GM11168 (cell line): ENCODE measurements at regions not wholly inside any gene's neighbourhood (a gene's known extent, or its start where the extent isn't known, plus 50 kb on each side); places are given as distances from the start of the nearest gene placed in this dataset.
"Not testable (repeated sequence)": the region's sequence is repeated elsewhere in the genome, so short reads cannot be mapped to it uniquely, and the experiment has no call there.

Experiments
- in situ Hi-C: fragments of 300-500 bp; cut with MboI; formaldehyde crosslinking; loops from one replicate; pipeline ENCODE4 v1.12.0; 2022; ENCODE audit warnings: low sequenced_read_pairs; ENCODE audit not compliant: unreplicated experiment

DNA sequence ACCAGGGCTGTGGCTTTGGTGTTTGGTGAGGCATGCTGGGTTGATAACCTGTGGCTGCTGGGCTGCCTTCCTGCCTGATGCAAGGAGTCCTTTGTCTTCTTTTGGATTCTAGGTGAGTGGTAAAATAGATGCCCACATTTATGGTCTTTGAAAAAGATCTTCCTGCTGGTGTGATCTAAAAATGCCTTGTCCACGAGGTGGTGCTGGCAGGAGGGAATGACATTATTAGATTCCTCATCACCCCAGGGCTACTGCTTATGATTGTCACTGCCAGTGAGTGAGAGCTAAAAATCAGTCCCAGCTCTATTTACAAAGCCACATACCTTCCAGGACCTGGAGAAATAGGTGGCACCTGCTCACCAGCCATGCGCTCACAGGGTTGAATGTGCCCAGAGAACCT, 355.5 kb upstream of the ROPN1 start:
- in situ Hi-C loops, result loop anchor here (10.0 to 25.0 kb wide), 2 partner anchors 117 to 340 kb away; no protein-coding TSS in a partner anchor

DNA sequence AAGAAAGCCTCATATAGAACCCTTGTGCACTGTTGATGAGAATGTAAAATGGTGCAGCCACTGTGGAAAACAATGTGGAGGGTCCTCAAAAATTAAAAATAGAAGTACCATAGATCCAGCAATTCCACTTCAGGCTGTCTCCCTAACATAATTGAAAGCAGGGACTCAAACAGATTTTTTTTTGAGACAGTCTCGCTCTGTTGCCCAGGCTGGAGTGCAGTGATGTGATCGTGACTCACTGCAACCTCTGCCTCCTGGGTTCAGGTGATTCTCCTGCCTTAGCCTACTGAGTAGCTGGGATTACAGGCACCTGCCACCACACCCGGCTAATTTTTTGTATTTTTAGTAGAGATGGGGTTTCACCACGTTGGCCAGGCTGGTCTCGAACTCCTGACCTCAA, 356.6 kb upstream of the ROPN1 start:
- in situ Hi-C loops, result loop anchor here (10.0 to 25.0 kb wide), 2 partner anchors 116 to 339 kb away; no protein-coding TSS in a partner anchor

DNA sequence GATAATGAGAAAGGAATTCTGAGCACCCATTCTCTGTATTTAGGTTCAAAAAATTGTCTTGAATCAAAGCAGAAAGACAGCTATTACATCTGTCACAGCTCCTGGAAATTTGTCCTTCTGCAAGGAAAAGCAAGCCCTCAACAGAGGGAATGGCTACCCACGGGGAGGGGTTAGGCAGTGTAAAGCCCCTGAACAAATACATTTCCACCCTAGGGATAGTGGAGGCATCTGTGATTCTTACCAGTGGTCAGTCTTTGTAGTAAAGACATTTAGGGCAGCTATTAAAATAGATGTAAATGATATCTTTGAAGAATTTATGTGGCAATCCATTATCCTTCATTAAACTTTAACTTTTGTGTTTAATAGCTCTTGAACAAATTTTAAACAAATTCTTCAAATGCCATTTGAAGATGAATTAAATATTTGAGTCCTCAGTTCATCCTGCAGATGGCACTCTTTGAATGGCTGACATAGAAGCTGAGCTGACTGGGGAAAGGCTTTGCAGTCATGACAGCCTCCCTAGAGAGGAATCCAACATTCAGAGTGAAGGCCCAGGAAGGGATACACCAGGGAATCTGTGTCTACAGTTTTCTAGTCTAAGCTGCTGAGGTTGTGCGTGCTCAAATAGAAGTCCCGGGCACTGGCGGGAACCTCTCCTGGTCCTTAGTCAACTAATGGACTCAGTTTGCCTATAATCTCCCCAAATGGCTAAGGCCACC, 359.7 kb upstream of the ROPN1 start:
- in situ Hi-C loops, result no loop called here

DNA sequence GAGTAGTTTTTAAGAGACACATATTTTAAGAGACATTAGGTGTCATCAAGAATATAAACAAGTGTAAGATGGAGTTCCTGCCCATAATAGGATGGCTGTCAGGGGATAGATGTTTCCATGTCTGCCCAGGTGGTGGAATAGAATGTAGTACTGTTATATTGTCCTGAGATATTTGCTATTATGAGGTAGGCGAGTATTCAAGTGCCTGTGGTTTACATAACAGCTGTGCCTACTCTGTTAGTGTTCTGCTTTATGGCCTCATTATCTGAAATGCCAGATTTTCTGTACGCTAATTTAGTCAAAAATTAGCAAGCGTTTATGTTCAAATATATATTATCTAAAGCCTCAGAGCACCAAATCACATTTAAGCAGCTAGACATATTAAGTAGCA, 360.2 kb upstream of the ROPN1 start:
- in situ Hi-C loops, result no loop called here

DNA sequence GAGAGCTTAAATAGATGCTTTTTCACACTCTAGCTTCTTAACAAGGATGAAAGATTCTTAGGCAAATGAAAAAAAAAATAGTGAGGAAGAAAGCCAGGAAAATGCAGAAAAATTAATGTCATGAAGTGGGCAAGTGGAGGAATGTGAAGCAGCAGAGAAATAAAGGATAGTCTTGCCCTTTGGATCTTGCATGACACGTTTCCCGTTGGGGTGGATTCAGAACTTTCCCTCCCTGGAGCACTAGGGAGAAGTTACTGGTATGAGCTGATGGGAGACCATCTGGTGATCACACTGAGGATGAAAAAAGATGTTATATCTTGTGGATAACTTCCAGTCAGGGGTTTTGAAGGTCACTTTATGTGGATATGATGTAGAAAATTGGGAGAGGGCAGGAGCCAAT, 361.8 kb upstream of the ROPN1 start:
- in situ Hi-C loops, result no loop called here

DNA sequence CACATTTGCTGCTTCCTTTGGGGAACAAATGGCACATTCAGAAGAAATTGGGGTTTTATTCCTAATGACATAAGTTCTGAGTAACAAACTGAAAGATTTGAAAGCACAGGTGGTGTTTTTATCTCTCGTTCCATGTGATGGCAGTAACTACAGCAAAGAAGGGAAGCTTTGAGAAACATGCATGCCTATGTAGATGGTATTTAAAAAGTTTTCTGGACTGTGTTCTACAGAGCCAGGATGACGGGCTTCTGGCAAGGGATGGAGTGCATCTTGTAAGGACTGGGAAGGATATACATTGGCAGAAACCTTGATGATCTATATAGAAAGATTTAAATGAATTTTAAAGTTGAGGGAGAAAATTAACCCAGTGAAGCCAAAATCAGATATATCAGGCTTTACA, 362.2 kb upstream of the ROPN1 start:
- in situ Hi-C loops, result no loop called here

DNA sequence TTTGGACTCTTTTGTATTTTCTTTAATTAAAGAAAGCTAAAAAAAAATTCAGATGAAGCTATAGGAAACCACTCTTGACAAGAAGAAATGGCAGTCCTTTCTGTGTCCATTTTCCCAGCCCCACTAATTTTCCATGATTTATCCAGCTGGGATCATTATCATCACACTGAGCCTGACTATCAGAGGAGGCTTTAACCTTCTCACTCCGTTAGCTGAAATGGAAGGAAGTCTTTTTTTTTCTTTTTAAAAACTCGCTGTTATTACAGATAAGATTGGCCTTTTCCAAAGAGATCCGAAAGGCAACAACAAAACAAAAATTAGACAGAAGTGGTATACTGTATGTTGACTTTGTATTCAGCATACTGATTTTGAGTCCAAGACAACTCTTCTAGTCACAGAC, 366.2 kb upstream of the ROPN1 start:
- in situ Hi-C loops, result no loop called here

DNA sequence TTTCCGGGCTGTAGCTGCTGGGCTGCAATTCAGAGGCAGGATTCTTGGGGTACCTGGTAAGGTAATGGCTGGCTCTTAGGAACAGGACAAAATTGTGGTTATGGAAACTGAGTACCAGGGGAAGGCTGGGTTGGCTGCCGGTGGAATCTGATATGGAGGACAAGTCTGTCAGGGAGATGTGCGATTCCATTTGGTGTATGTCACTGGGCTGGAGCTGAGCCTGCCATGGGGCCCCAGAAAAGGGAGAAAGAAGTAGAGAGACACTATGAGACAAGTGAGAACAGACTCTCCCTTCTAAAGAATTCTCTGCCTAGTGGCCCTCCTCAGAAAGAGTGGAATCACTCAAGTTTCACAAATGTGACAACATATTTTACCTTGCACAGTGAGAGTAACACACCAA, 368.2 kb upstream of the ROPN1 start:
- in situ Hi-C loops, result no loop called here

DNA sequence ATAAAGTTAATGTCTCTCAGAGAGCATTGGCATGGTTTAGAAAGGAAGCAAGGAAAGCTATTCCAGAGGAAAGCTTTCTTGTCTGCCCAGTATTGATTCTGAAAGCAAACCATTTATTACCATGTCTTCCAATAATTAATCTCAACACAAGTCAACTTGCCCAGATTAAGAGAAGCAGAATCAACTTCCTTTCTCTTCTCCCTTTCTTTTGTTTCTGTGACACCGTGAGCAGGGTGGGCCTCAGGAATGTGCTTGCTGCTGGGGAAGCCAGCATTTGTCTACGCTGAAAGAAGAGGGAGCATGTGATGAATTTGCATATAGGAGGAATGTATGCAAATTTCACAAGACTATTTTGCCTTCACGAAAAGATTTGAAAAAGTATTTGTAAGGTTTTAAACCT, 368.6 kb upstream of the ROPN1 start:
- in situ Hi-C loops, result no loop called here

DNA sequence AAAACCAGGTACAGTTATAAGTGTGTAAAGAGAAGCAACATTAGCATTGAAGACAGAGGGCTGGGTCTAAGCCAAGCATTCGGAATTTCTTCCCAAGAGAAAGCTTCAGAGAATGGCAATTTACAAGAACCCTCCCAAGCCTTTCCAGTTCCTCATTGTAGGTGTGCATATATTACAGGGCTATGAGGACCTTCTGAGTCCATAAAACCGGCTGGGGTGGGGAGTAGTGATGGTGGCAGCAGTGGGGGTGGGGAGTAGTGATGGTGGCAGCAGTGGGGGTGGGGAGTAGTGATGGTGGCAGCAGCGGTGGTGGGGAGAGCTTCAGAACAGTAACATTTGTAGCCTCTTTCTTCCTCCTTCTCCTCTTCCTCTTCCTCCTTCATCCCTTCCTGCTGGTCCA, 368.7 kb upstream of the UMPS start:
- in situ Hi-C loops, result no loop called here

DNA sequence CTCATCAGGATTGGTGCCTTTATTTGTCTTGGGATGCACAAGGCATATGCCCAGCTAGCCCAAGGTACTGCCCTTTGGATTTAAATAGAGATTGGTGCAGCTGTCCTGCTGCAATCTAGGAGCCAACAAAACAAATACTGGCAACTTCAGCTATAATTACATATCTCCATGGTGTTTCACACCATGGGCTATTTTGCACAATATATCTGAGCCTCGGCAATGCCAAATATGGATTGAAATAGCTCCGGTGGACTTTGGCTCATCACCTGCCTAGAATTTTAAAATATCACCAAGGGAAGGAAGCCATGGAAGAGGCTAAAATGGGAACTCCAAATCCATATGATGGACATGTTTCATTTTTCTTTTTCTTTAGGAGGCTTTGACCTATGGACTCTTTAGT, 367.8 kb upstream of the UMPS start:
- in situ Hi-C loops, result no loop called here

DNA sequence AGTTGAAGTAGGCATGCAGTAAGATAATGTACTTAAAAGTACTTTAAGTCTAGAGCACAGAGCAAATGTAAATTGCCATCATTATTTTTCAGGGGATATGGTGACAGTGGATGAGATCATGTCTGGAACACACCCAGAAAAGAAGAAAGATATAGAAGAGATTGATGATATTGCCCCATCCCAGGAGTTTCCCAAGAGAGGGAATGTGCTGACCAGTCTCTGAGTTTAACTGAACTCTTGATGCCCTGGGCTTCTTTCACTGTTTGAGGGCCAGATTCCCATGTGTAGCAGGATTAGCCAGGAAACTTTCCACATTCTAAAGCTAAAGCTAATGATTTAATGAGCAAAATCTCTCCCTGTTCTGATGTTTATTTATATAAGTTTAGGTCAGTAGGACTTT, 366.8 kb upstream of the UMPS start:
- in situ Hi-C loops, result no loop called here

DNA sequence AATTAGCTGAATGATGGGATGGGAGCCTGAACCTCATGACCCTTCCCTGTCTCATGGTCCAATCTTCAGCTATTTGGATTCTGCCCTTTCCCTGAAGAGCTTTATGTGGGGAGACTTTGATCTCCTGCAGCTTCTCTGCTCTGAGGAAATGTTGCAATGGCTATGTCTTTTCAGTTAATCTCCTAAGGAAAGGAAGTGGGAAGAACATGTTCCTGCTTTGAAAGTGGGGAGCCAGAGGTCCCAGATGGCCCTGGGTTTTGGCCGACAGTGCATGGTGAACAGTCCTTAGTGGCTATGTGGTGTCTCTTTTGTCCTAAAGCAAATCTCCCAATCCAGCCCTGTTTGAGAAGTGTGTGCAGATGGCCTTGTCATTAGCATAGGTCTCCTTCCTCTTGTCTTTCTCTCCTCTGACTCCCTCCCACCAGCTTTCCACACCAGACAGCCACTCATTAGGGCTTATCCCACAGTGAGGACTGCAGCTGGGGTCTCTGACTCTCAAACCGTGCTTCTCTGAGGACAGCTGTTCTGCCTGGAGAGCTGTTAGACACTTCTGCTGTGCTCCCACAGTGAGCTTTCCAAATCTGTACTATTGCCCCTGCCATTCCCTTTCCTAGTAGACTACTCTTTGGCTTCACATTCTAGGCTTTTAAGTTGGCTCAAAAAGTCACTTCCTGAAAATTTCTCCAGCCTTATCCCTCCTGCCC, 365.8 kb upstream of the UMPS start:
- in situ Hi-C loops, result no loop called here

DNA sequence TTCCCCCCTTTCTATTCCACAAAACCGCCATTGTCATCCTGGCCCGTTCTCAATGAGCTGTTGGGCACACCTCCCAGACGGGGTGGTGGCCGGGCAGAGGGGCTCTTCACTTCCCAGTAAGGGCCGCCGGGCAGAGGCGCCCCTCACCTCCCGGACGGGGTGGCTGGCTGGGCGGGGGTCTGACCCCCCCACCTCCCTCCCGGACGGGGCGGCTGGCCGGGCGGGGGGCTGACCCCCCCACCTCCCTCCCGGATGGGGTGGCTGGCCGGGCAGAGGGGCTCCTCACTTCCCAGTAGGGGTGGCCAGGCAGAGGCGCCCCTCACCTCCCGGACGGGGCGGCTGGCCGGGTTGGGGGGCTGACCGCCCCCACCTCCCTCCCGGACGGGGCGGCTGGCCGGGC, 363.6 kb upstream of the UMPS start:
- in situ Hi-C loops, result not testable (repeated sequence)

DNA sequence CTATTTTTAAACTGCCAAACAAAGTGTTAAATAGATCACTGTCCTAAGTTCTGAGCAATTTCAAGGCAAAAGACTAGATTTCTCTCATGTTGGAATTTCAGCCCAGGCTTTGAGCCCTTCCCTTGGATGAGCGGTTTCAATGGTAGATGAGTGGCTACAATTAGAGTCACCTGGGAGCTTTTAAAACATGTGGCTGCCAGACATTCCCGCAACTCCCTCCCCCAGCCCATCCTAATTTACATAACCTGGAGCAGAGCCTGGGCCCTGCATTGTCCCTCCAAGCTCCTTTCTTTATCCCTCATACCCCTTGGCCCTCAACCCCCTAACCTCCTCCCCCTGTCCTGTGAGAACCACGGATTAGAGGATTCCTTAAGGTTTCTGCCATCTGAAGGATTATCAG, 357.5 kb upstream of the UMPS start:
- in situ Hi-C loops, result no loop called here

DNA sequence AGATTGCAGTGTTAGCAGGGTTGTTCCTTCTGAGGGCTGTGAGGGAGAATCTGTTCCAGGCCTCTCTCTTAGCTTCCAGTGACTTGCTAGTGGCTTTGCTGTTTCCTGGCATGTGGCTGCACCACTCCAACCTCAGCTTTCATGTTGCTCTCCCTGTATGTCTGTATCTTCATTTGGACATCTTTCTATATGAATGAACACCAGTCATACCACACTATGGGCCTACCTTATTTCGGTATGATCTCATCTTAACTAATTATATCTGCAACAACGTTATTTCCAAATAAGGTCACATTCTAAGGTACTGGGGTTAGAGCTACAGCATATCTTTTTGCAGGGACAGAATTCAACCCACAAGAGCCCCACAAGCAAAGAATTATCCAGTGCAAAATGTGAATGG, 356.7 kb upstream of the UMPS start:
- in situ Hi-C loops, result no loop called here

DNA sequence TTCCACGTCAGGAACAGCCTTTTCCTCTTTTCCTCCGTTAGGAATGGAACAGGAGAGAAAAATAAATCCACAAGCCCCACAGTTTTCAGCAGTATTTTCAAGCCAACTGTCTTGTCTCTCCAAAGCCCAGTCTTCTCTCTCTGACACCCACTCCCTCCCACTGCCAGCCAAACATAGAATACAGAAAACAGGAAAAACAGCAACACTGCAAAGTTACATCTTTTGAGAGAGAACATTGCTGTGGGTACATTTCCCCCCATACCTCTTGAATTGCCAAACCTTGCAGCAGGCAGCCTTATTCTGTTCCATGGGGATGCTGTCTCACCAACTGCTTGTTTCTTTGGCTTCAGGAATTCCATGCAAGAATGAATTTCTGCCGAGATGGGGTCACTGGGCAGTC, 355.7 kb upstream of the UMPS start:
- in situ Hi-C loops, result no loop called here

DNA sequence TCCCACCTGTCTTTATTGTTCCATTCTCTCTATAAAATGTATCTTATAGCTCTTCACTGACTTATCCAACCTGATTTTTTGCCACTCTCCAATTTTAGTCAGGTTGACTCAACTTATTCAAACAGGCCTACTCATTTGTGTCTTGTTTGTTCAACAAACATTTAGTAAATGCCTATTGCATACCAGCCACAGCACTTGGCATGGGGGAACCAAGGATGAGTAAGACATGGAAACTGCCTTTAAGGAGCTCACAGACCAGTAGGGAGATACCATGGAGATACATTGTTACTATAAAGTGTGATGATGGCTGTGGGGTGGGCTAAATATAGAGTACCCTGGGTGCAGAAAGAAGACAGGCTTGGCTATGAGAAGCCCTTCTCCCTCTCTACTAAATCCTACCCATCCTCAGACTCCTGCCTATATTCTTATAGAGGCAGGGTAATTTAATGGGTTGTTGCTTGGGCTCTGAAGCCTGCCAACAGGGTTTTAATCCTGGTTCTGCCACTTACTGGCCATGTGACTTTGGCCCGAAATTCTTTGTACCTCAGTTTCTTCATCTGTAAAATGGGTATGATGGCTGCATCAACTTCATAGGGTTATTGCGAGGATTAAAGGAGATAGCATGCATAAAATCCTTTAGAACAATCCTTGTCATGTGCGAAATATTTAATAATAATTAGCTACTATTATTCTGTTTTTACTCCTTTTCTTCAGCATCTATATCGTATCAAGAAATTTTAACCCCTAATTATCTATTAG, 348.5 kb upstream of the UMPS start:
- in situ Hi-C loops, result no loop called here

DNA sequence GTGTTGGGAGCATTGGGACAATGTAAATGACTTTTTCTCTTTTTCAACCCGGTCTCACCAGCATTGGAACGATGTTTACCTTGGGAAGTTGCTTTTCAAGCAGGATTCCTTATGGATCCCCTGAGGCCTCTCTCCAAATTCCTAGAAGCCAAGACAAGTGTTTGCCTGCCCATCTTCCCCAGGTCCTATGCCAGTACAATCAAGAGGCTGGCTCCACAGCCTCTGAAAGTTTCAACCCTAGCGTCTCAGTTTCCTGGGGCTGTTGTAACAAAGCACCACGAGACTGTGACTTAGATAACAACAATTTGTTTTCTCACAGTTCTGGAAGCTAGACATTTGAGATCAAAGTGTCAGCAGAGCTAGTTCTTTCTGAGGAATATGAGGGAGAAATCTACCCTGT, 347.2 kb upstream of the UMPS start:
- in situ Hi-C loops, result no loop called here

DNA sequence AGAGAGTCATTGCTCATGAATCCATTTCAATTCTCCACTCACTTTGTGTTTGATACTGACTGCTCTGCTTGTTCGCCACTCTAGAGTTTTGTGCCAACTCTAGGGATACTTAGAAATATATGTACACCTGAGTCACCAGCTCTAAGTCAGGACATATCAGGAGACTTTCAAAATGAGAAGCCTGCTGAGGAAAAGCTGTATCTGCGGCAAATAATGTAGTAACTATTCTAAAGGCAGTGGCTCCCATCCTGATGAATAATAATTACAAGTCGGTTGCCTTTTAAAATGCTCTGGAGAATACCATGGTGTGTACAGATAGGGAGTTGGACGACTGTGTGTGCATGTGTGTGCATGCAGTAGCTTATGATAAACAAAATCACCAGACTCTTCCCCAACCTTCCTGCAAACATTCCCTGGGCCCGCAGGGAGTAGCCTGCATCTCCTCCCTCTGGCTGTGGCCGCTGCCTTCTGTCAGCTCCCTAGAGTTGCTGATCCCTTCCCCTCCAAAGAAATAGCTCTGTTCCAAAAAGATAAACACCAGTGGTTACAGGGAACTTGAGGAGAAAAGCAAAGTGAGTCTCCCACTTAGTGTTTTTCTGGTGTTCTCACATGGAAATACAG, 346.3 kb upstream of the UMPS start:
- in situ Hi-C loops, result no loop called here

DNA sequence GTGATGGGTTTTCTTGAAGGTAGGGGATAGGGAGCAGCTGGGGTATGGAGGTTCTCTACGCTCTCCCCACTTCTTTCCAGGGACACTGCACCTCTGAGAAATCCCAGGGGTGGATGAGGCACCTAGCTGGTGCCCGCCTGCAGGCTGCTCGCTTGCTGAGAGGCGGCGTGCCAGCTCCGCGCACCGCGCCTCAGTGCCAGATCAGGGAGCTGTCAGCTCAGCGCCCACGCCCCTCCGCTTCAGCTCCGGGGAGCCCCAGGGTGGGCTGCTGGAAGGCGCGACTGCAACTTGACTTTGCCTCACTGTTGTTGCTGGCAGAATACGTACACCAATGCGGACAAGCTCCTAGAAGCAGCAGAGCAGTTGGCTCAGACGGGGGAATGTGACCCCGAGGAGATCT, 345.7 kb upstream of the UMPS start:
- in situ Hi-C loops, result no loop called here
